ENCODE measurements at regions not wholly inside any gene's neighbourhood (a gene's known extent, or its start where the extent isn't known, plus 50 kb on each side); places are given as distances from the start of the nearest gene placed in this dataset.

- no peak for TF ChIP-seq RFX5 (IDR thresholded peaks at IDR 0.05)
Measured at GRCh38 chr17:70520447-70520846, 351.1 kb downstream of the KCNJ2 start (continued).

- CTCF ChIA-PET: interaction anchor here (1.0 to 2.1 kb wide), 5 partner anchors 17 to 353 kb away, joined by 3 to 7 read pairs (median 3); no protein-coding TSS in a partner anchor
- FAIRE-seq: no peak
- POLR2A ChIA-PET: no interaction called here
Measured at GRCh38 chr17:70520956-70521355, 351.6 kb downstream of the KCNJ2 start.

DNA sequence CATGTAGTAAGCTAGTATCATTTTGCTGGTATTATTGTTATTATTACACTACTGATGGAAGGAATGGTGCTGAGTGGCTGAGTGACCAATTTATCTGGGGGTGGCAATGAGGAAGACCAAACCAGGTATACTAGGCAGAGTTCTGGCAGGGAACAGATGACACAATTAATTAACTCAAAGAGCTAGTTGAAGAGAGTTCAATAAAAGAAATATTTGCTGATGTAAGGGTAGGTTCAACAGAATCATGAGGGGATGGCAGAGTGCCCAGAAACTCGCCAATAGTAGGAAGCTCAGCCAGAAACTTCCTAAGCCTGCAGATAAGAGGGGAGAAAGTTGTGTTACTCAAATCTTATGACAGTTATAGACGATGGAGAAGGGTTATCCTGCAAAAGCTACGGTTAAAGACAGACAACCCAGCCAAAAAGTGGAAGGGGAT is 352.5 kb downstream of the KCNJ2 start:
- Histone ChIP-seq H3K27ac (no peak overlapping the region), H3K4me2 (no peak overlapping the region), H3K4me1 (no peaks in the 10 kb centered on the region), H3K9me3 (no peaks in the 10 kb centered on the region), H3K4me3 (no peak overlapping the region)
- ChIA-PET CTCF (interaction anchor here (1.0 to 2.1 kb wide), 3 partner anchors 16 to 30 kb away, joined by 3 to 7 read pairs (median 5); no protein-coding TSS in a partner anchor), POLR2A (no interaction called here)
- WGBS (ENCODE audit: missing lambda C conversion rate): 23% methylated on average over 3 of the region's 3 CpGs
- ATAC-seq: no peak
- FAIRE-seq: no peak
- no peak for DNase-seq (ENCODE audit: low read depth in 1 of 2, low spot score in 1 of 2)
- TF ChIP-seq E2F6 (IDR thresholded peaks at IDR 0.05; ENCODE audit: borderline replicate concordance, low read depth) (no peak), SREBF2 (IDR thresholded peaks at IDR 0.05) (no peak), ESRRA (IDR thresholded peaks at IDR 0.05; ENCODE audit: borderline replicate concordance, low read length) (no peak), ZNF302 (CRISPR knock-in tag; IDR thresholded peaks at IDR 0.05) (no peak), EHMT2 (IDR thresholded peaks at IDR 0.05; ENCODE audit: low read depth) (no peak), REST (IDR thresholded peaks at IDR 0.05) (no peak)
- TF ChIP-seq, protein P1, sequence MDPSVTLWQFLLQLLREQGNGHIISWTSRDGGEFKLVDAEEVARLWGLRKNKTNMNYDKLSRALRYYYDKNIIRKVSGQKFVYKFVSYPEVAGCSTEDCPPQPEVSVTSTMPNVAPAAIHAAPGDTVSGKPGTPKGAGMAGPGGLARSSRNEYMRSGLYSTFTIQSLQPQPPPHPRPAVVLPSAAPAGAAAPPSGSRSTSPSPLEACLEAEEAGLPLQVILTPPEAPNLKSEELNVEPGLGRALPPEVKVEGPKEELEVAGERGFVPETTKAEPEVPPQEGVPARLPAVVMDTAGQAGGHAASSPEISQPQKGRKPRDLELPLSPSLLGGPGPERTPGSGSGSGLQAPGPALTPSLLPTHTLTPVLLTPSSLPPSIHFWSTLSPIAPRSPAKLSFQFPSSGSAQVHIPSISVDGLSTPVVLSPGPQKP (IDR thresholded peaks at IDR 0.05; ENCODE audit: low read depth, low read length): no peak
- TF ChIP-seq, protein P2, sequence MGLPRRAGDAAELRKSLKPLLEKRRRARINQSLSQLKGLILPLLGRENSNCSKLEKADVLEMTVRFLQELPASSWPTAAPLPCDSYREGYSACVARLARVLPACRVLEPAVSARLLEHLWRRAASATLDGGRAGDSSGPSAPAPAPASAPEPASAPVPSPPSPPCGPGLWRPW (IDR thresholded peaks at IDR 0.05): no peak
- TF ChIP-seq, protein P3, sequence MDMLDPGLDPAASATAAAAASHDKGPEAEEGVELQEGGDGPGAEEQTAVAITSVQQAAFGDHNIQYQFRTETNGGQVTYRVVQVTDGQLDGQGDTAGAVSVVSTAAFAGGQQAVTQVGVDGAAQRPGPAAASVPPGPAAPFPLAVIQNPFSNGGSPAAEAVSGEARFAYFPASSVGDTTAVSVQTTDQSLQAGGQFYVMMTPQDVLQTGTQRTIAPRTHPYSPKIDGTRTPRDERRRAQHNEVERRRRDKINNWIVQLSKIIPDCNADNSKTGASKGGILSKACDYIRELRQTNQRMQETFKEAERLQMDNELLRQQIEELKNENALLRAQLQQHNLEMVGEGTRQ (IDR thresholded peaks at IDR 0.05): no peak

More at GRCh38 chr17:70520956-70521355, 351.6 kb downstream of the KCNJ2 start:
- 56% methylated on average over 4 of the region's 4 CpGs for WGBS (ENCODE audit: missing lambda C conversion rate)
- Histone ChIP-seq H3K27ac (no peak overlapping the region), H3K9me3 (no peaks in the 10 kb centered on the region), H3K4me2 (no peak overlapping the region), H3K4me1 (no peaks in the 10 kb centered on the region), H3K4me3 (no peak overlapping the region)
- TF ChIP-seq CHD4 (IDR thresholded peaks at IDR 0.05; ENCODE audit: borderline replicate concordance): no peak
- TF ChIP-seq E2F6 (IDR thresholded peaks at IDR 0.05; ENCODE audit: borderline replicate concordance, low read depth): no peak
- no peak for TF ChIP-seq RCOR1 (IDR thresholded peaks at IDR 0.05; ENCODE audit: low read depth, low read length)
- TF ChIP-seq CHD2 (IDR thresholded peaks at IDR 0.05; ENCODE audit: low read length, partially characterized antibody): no peak
- TF ChIP-seq RNF2 (IDR thresholded peaks at IDR 0.05; ENCODE audit: borderline replicate concordance, low read depth): no peak
- TF ChIP-seq, protein P4, sequence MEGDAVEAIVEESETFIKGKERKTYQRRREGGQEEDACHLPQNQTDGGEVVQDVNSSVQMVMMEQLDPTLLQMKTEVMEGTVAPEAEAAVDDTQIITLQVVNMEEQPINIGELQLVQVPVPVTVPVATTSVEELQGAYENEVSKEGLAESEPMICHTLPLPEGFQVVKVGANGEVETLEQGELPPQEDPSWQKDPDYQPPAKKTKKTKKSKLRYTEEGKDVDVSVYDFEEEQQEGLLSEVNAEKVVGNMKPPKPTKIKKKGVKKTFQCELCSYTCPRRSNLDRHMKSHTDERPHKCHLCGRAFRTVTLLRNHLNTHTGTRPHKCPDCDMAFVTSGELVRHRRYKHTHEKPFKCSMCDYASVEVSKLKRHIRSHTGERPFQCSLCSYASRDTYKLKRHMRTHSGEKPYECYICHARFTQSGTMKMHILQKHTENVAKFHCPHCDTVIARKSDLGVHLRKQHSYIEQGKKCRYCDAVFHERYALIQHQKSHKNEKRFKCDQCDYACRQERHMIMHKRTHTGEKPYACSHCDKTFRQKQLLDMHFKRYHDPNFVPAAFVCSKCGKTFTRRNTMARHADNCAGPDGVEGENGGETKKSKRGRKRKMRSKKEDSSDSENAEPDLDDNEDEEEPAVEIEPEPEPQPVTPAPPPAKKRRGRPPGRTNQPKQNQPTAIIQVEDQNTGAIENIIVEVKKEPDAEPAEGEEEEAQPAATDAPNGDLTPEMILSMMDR (IDR thresholded peaks at IDR 0.05): no peak
- TF ChIP-seq MAZ (IDR thresholded peaks at IDR 0.05; ENCODE audit: borderline replicate concordance, low read depth, low read length): no peak
- no peak for TF ChIP-seq BCL3 (IDR thresholded peaks at IDR 0.05)
- TF ChIP-seq HEYL (CRISPR knock-in tag; IDR thresholded peaks at IDR 0.05): no peak
- TF ChIP-seq JUN (IDR thresholded peaks at IDR 0.05): no peak
- TF ChIP-seq CEBPB (IDR thresholded peaks at IDR 0.05): no peak
- TF ChIP-seq EP300 (IDR thresholded peaks at IDR 0.05): no peak
- TF ChIP-seq ZNF302 (CRISPR knock-in tag; IDR thresholded peaks at IDR 0.05): no peak
- TF ChIP-seq ESRRA (IDR thresholded peaks at IDR 0.05; ENCODE audit: borderline replicate concordance, low read length): no peak
- TF ChIP-seq, protein P3 (IDR thresholded peaks at IDR 0.05): no peak
- TF ChIP-seq SMC3 (IDR thresholded peaks at IDR 0.05): no peak
- no peak for TF ChIP-seq MAFK (IDR thresholded peaks at IDR 0.05; ENCODE audit: partially characterized antibody)
- TF ChIP-seq NR3C1 (IDR thresholded peaks at IDR 0.05): no peak
- no peak for DNase-seq (ENCODE audit: low read depth in 1 of 2, low spot score in 1 of 2)
- ATAC-seq: no peak
